Stomach (tissue), 4 donors: ENCODE measurements at regions not wholly inside any gene's neighbourhood (a gene's known extent, or its start where the extent isn't known, plus 50 kb on each side); places are given as distances from the start of the nearest gene placed in this dataset.
"Not testable (repeated sequence)": the region's sequence is repeated elsewhere in the genome, so short reads cannot be mapped to it uniquely, and the experiment has no call there.

Source experiments
- EP300 ChIP-seq: sonication (generic); formaldehyde crosslinking; IDR thresholded peaks from one replicate; pipeline ENCODE4 v1.6.1; 2017; ENCODE audit warnings: antibody characterized with exemption
- POLR2A ChIP-seq, 4 donors: fragments of 450-650 bp; IDR thresholded peaks; one replicate each; pipeline ENCODE4 v1.6.1; 2016; ENCODE audit warnings: antibody characterized with exemption in 4 of 4, control low read depth in 2 of 4, mild to moderate bottlenecking in 1 of 4, moderate library complexity in 1 of 4
- POLR2AphosphoS5 ChIP-seq, 3 donors: sonication (generic); formaldehyde crosslinking; IDR thresholded peaks; one replicate each; pipeline ENCODE4 v1.6.1; 2016; ENCODE audit warnings: antibody characterized with exemption in 3 of 3
- TF ChIP-seq, protein P1 (sequence below), 7 experiments: fragments of 450-650 bp in 4 of 7; fragments of 200-600 bp in 3 of 7; sonication (generic) in 3 of 7; IDR thresholded peaks; one replicate each; pipeline ENCODE4 v1.5.1; 2016 to 2019; ENCODE audit warnings: antibody characterized with exemption in 7 of 7, control low read depth in 2 of 7, mild to moderate bottlenecking in 1 of 7

- TF ChIP-seq EP300; POLR2A (IDR thresholded peaks at IDR 0.05); POLR2AphosphoS5 (IDR thresholded peaks at IDR 0.05): not testable (repeated sequence)
- TF ChIP-seq, protein P1, sequence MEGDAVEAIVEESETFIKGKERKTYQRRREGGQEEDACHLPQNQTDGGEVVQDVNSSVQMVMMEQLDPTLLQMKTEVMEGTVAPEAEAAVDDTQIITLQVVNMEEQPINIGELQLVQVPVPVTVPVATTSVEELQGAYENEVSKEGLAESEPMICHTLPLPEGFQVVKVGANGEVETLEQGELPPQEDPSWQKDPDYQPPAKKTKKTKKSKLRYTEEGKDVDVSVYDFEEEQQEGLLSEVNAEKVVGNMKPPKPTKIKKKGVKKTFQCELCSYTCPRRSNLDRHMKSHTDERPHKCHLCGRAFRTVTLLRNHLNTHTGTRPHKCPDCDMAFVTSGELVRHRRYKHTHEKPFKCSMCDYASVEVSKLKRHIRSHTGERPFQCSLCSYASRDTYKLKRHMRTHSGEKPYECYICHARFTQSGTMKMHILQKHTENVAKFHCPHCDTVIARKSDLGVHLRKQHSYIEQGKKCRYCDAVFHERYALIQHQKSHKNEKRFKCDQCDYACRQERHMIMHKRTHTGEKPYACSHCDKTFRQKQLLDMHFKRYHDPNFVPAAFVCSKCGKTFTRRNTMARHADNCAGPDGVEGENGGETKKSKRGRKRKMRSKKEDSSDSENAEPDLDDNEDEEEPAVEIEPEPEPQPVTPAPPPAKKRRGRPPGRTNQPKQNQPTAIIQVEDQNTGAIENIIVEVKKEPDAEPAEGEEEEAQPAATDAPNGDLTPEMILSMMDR (IDR thresholded peaks at IDR 0.05), result not testable (repeated sequence)
These were observed 69.7 kb upstream of the USPL1 start for GRCh38 chr13:30548046-30548445.
